Liver (tissue), 8 donors: ENCODE measurements at regions not wholly inside any gene's neighbourhood (a gene's known extent, or its start where the extent isn't known, plus 50 kb on each side); places are given as distances from the start of the nearest gene placed in this dataset.

ENCODE experiments used
- DNase-seq: peaks from one replicate; pipeline ENCODE4 v3.0.0-alpha.2; 2017; ENCODE audit warnings: low spot score
- H3K27ac ChIP-seq, 2 donors: one replicate each; pipeline ENCODE4 v1.7.0; 2013; ENCODE audit warnings: inconsistent platforms in 2 of 2, low read length in 2 of 2, control low read depth in 1 of 2, low read depth in 1 of 2, mild to moderate bottlenecking in 1 of 2
- H3K27me3 ChIP-seq, 4 donors: one replicate each; pipeline versions ENCODE4 v1.6.1 to v1.7.0; 2013; ENCODE audit warnings: low read length in 3 of 4, inconsistent platforms in 1 of 4, mild to moderate bottlenecking in 1 of 4, moderate library complexity in 1 of 4; ENCODE audit not compliant: control insufficient read depth in 4 of 4, insufficient read depth in 4 of 4
- H3K36me3 ChIP-seq, 4 donors: one replicate each; pipeline versions ENCODE4 v1.6.1 to v1.7.0; 2013; ENCODE audit warnings: low read length in 3 of 4, mild to moderate bottlenecking in 3 of 4, low read depth in 1 of 4, moderate library complexity in 1 of 4; ENCODE audit not compliant: control insufficient read depth in 4 of 4, insufficient read depth in 3 of 4
- H3K4me1 ChIP-seq, 4 donors: one replicate each; pipeline versions ENCODE4 v1.6.1 to v1.7.0; 2013; ENCODE audit warnings: low read length in 3 of 4, mild to moderate bottlenecking in 3 of 4, moderate library complexity in 1 of 4; ENCODE audit not compliant: control insufficient read depth in 4 of 4, insufficient read depth in 4 of 4
- H3K4me3 ChIP-seq, 3 donors: one replicate each; pipeline versions ENCODE4 v1.6.1 to v1.7.0; 2013; ENCODE audit warnings: low read length in 3 of 3, control low read depth in 1 of 3, low read depth in 1 of 3, mild to moderate bottlenecking in 1 of 3
- H3K9ac ChIP-seq, 2 donors: one replicate each; pipeline ENCODE4 v1.7.0; 2013; ENCODE audit warnings: low read length in 2 of 2, mild to moderate bottlenecking in 2 of 2, moderate library complexity in 2 of 2, control low read depth in 1 of 2, low read depth in 1 of 2
- H3K9me3 ChIP-seq, 4 donors: one replicate each; pipeline versions ENCODE4 v1.6.1 to v1.7.0; 2013; ENCODE audit warnings: low read length in 3 of 4; ENCODE audit not compliant: control insufficient read depth in 4 of 4
- ATF3 ChIP-seq: IDR thresholded peaks from 2 replicates; pipeline ENCODE4 v1.6.1; 2016; ENCODE audit warnings: antibody characterized with exemption
- CTCF ChIP-seq: fragments of 150-350 bp; IDR thresholded peaks from 2 replicates; pipeline ENCODE4 v1.5.1; 2017; ENCODE audit warnings: improper control_type of control experiment, low read depth, low read length; ENCODE audit not compliant: missing input control
- EGR1 ChIP-seq, 2 donors: IDR thresholded peaks; 2 replicates each; pipeline ENCODE4 v1.6.1; 2016 to 2018; ENCODE audit warnings: antibody characterized with exemption in 2 of 2, low read depth in 2 of 2
- FOXA1 ChIP-seq: IDR thresholded peaks from 2 replicates; pipeline ENCODE4 v1.6.1; 2016; ENCODE audit warnings: antibody characterized with exemption
- FOXA2 ChIP-seq: IDR thresholded peaks from 2 replicates; pipeline ENCODE4 v1.6.1; 2016; ENCODE audit warnings: antibody characterized with exemption
- GABPA ChIP-seq, 2 donors: IDR thresholded peaks in 1 of 2; conservative IDR thresholded peaks in 1 of 2; 2 replicates each; pipeline ENCODE4 v1.6.1; 2016; ENCODE audit warnings: antibody characterized with exemption in 2 of 2, mild to moderate bottlenecking in 1 of 2, moderate library complexity in 1 of 2
- HNF4G ChIP-seq: IDR thresholded peaks from 2 replicates; pipeline ENCODE4 v1.6.1; 2016; ENCODE audit warnings: antibody characterized with exemption
- JUND ChIP-seq, 2 donors: IDR thresholded peaks; 2 replicates each; pipeline ENCODE4 v1.6.1; 2016; ENCODE audit warnings: antibody characterized with exemption in 2 of 2
- MAX ChIP-seq: IDR thresholded peaks from 2 replicates; pipeline ENCODE4 v1.6.1; 2016; ENCODE audit warnings: antibody characterized with exemption
- NR2F2 ChIP-seq: IDR thresholded peaks from 2 replicates; pipeline ENCODE4 v1.6.1; 2016; ENCODE audit warnings: antibody characterized with exemption
- RAD21 ChIP-seq, 2 donors: IDR thresholded peaks; 2 replicates each; pipeline ENCODE4 v1.6.1; 2016; ENCODE audit warnings: antibody characterized with exemption in 2 of 2, mild to moderate bottlenecking in 2 of 2
- REST ChIP-seq: IDR thresholded peaks from 2 replicates; pipeline ENCODE4 v1.6.1; 2016; ENCODE audit warnings: antibody characterized with exemption, mild to moderate bottlenecking
- RXRA ChIP-seq, 2 donors: IDR thresholded peaks; 2 replicates each; pipeline ENCODE4 v1.6.1; 2017 to 2018; ENCODE audit warnings: antibody characterized with exemption in 2 of 2, mild to moderate bottlenecking in 1 of 2
- SP1 ChIP-seq: IDR thresholded peaks from 2 replicates; pipeline ENCODE4 v1.6.1; 2018; ENCODE audit warnings: antibody characterized with exemption, mild to moderate bottlenecking
- TAF1 ChIP-seq: conservative IDR thresholded peaks from 2 replicates; pipeline ENCODE4 v1.6.1; 2016; ENCODE audit warnings: antibody characterized with exemption, mild to moderate bottlenecking
- YY1 ChIP-seq: IDR thresholded peaks from 2 replicates; pipeline ENCODE4 v1.6.1; 2016; ENCODE audit warnings: antibody characterized with exemption, mild to moderate bottlenecking
- ZBTB33 ChIP-seq: IDR thresholded peaks from 2 replicates; pipeline ENCODE4 v1.6.1; 2016; ENCODE audit warnings: antibody characterized with exemption
- WGBS: extraction: QIAGEN DNeasy Blood & Tissue Kit; methylation state at CpG from one replicate; pipeline ENCODE4 v1.1.7; 2013; 5-methylcytosine and 5-hydroxymethylcytosine counted together
- donor health status: healthy.
- donor health status: healthy.
- donor health status: healthy.
- donor health status: healthy.
- donor health status: healthy.

- H3K4me3 ChIP-seq: no peak overlapping the region
- no peak overlapping the region for H3K27ac ChIP-seq
- H3K36me3 ChIP-seq: no peaks in the 10 kb centered on the region
- no peaks in the 10 kb centered on the region for H3K4me1 ChIP-seq
- TF ChIP-seq GABPA (IDR thresholded peaks at IDR 0.05 in 1 of 2, conservative IDR thresholded peaks at IDR 0.05 in 1 of 2) (no peak), JUND (IDR thresholded peaks at IDR 0.05) (no peak), ZBTB33 (no peak), RAD21 (IDR thresholded peaks at IDR 0.05) (no peak), RXRA (IDR thresholded peaks at IDR 0.05) (no peak), REST (no peak), EGR1 (IDR thresholded peaks at IDR 0.05; ENCODE audit: low read depth in 2 of 2) (no peak), HNF4G (no peak), CTCF (no peak), FOXA1 (no peak), SP1 (no peak), FOXA2 (no peak), TAF1 (no peak), NR2F2 (no peak), YY1 (no peak), ATF3 (no peak), MAX (no peak)
- DNase-seq: no peak
- H3K9me3 ChIP-seq: peaks cover 0 to 3% (median 2%) of the 10 kb centered on the region in 4 donors
- no peak overlapping the region for H3K9ac ChIP-seq
- peaks cover 0 to 10% (median 2%) of the 10 kb centered on the region in 4 donors for H3K27me3 ChIP-seq
- WGBS: 44% methylated on average over 1 of the region's 1 CpG
Observed at GRCh38 chr3:55170444-55170843, 242.6 kb upstream of the LRTM1 start.

GRCh38 chr3:55169608-55170072 lies 241.8 kb upstream of the LRTM1 start:
- H3K27me3 ChIP-seq: peaks cover 0 to 10% (median 2%) of the 10 kb centered on the region in 4 donors
- H3K4me1 ChIP-seq: no peaks in the 10 kb centered on the region
- no peaks in the 10 kb centered on the region for H3K36me3 ChIP-seq
- H3K9ac ChIP-seq: no peak overlapping the region
- H3K9me3 ChIP-seq: peaks cover 0 to 3% (median 2%) of the 10 kb centered on the region in 4 donors
- H3K27ac ChIP-seq: no peak overlapping the region
- H3K4me3 ChIP-seq: no peak overlapping the region
- DNase-seq: no peak
- 72% methylated on average over 5 of the region's 5 CpGs for WGBS
- TF ChIP-seq SP1: no peak
- TF ChIP-seq TAF1: no peak
- no peak for TF ChIP-seq NR2F2
- TF ChIP-seq CTCF: no peak
- no peak for TF ChIP-seq RXRA (IDR thresholded peaks at IDR 0.05)
- TF ChIP-seq ZBTB33: no peak
- no peak for TF ChIP-seq HNF4G
- no peak for TF ChIP-seq RAD21 (IDR thresholded peaks at IDR 0.05)
- no peak for TF ChIP-seq ATF3
- TF ChIP-seq MAX: no peak
